ENCODE measurements at regions not wholly inside any gene's neighbourhood (a gene's known extent, or its start where the extent isn't known, plus 50 kb on each side); places are given as distances from the start of the nearest gene placed in this dataset.

DNA sequence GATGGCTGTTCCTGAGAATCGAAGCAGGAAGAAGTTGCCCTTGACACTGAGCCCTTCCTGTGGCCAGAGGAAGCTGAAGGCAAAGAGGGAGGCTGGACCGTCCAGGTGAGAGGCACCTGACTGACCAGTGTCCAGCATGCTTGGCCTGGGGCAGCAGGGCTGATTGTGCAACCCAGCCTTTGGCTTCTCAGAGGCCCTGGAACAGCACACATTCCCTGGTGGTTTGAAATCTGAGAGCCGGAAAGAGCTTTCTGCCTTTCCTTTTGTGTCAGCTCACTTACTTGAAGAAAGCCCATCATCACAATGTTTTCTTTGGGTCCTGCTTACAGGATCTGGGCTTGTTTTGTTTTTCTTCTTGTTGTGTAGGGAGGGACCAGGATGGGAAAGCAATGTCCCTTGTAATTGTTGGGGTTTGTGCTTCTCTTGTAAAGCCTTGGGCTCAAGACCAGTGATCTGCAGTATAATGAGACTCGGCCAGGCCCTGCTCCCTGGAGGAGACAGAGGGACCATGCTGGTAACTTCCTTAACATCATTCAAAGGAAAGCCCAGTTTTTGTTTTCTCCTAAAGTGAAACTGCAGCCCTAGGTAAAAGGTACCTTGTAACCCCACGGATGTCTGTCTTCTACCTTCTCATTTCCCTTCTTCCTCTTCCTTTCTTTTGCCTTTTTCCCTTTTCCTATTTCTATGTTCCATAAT is 213.7 kb downstream of the NXNL2 start:
- TF ChIP-seq, protein P1, sequence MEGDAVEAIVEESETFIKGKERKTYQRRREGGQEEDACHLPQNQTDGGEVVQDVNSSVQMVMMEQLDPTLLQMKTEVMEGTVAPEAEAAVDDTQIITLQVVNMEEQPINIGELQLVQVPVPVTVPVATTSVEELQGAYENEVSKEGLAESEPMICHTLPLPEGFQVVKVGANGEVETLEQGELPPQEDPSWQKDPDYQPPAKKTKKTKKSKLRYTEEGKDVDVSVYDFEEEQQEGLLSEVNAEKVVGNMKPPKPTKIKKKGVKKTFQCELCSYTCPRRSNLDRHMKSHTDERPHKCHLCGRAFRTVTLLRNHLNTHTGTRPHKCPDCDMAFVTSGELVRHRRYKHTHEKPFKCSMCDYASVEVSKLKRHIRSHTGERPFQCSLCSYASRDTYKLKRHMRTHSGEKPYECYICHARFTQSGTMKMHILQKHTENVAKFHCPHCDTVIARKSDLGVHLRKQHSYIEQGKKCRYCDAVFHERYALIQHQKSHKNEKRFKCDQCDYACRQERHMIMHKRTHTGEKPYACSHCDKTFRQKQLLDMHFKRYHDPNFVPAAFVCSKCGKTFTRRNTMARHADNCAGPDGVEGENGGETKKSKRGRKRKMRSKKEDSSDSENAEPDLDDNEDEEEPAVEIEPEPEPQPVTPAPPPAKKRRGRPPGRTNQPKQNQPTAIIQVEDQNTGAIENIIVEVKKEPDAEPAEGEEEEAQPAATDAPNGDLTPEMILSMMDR (IDR thresholded peaks at IDR 0.05; ENCODE audit: low read depth, low read length, missing input control) = no peak
- TF ChIP-seq HNF4A (conservative IDR thresholded peaks at IDR 0.05) (peak; percentile 13 to 68), EGR1 (IDR thresholded peaks at IDR 0.05; ENCODE audit: low read depth in 2 of 2) (no peak), YY1 (IDR thresholded peaks at IDR 0.05) (no peak)

Measured in liver (tissue), 3 donors.